ENCODE measurements at regions not wholly inside any gene's neighbourhood (a gene's known extent, or its start where the extent isn't known, plus 50 kb on each side); places are given as distances from the start of the nearest gene placed in this dataset.

DNA sequence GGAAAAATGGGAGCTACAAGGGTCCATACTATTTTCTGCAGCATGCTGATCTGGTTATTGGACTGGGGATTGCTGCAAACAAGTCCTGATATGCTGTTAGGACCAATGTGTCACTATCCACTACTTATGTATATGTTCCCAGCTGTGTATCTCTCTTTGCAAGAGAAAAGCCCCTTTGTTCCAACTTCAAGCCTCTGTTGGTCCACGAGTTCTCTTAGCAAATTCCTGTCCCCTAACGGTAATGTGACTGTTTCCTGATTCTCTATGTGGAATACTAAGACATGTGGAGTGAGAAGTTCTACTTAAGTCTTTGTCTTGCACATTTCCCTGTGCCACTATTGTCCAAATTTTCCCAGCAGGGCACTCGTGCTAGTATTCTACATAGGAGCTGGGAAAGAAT, 557.7 kb downstream of the FSCB start:
- DNase-seq (no peak), ATAC-seq (no peak)
- Histone ChIP-seq H3K4me3 (no peak overlapping the region), H3K27me3 (no peaks in the 10 kb centered on the region), H3K4me1 (no peaks in the 10 kb centered on the region), H3K36me3 (no peaks in the 10 kb centered on the region), H3K27ac (no peak overlapping the region), H3K9me3 (no peaks in the 10 kb centered on the region)
- intact Hi-C loops (cut with DNase I) = no loop called here
- 27 to 37% (median 35%) methylated on average over 3 of the region's 3 CpGs for WGBS, 4 donors
- TF ChIP-seq, protein P1, sequence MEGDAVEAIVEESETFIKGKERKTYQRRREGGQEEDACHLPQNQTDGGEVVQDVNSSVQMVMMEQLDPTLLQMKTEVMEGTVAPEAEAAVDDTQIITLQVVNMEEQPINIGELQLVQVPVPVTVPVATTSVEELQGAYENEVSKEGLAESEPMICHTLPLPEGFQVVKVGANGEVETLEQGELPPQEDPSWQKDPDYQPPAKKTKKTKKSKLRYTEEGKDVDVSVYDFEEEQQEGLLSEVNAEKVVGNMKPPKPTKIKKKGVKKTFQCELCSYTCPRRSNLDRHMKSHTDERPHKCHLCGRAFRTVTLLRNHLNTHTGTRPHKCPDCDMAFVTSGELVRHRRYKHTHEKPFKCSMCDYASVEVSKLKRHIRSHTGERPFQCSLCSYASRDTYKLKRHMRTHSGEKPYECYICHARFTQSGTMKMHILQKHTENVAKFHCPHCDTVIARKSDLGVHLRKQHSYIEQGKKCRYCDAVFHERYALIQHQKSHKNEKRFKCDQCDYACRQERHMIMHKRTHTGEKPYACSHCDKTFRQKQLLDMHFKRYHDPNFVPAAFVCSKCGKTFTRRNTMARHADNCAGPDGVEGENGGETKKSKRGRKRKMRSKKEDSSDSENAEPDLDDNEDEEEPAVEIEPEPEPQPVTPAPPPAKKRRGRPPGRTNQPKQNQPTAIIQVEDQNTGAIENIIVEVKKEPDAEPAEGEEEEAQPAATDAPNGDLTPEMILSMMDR (IDR thresholded peaks at IDR 0.05) = no peak
- TF ChIP-seq POLR2A (IDR thresholded peaks at IDR 0.05) = no peak

DNA sequence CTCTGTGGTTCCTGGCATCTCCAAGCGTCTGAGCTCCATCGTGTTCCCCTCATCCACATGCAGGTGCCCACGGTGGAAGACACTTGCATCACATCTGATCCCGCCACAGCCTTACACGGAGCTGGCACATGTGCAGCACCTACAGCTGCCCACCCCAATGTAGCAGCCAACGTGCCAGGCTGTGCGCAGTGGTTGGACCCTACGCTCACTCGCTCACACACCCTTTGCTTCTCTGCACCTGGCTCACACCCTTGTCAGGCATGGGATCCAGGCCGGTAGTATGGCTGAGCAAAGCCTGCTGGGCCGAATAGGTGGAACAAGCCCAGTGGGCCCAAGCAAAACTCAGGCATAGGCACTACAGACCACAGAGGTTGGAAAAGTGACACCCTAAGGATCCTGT, 567.2 kb downstream of the FSCB start:
- no peaks in the 10 kb centered on the region for H3K4me1 ChIP-seq
- intact Hi-C loops (cut with DNase I) = no loop called here
- ATAC-seq = no peak

DNA sequence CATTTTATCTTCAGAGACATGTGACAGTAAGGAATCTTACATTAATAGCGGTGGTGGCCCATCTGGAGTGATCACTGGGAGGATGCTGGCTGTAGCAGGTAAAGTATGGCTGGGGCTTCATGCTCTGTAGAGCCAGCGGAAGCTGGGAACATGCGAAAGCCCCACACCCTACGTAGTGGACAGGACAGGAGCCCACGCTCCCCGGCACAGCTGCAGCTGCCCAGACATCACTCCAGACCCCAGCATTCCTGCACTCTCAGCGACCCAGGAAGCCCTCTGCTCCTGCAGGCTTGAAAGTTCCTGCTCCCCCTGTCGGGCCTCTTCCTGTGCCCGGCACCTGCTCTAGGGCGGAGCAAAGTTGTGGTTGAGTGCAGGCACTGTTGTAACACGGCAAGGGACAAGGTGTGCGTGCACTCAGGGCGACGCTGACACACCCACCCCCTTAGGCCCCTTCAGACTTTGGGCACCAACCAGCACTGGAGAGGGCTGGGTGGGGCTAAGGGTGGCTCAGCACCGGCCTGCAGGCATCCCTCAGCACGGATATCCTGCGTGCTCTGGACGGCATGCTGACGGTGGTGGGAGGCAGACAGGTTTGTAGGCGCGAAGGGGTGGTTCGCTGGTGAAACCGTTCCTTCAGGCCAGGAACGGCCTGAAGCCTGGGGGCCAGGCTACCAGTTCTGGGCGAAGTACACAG, 568.3 kb downstream of the FSCB start:
- 85 to 89% (median 87%) methylated on average over 9 to 25 of the region's 25 CpGs for WGBS, 4 donors
- Histone ChIP-seq H3K9me3 (peaks cover 0 to 9% (median 0%) of the 10 kb centered on the region in 12 donors), H3K4me1 (no peaks in the 10 kb centered on the region), H3K27me3 (no peaks in the 10 kb centered on the region), H3K36me3 (no peaks in the 10 kb centered on the region), H3K4me3 (no peak overlapping the region), H3K27ac (no peak overlapping the region)
- DNase-seq (peak in 1 of 5 donors; percentile 32), ATAC-seq (no peak)
- no peak for TF ChIP-seq POLR2A (IDR thresholded peaks at IDR 0.05)
- TF ChIP-seq, protein P1 (IDR thresholded peaks at IDR 0.05) = no peak
- intact Hi-C loops (cut with DNase I) = no loop called here

More for the DNA sequence above, 567.2 kb downstream of the FSCB start:
- WGBS, 4 donors = 83 to 93% (median 85%) methylated on average over 11 of the region's 11 CpGs
- TF ChIP-seq, protein P1 (IDR thresholded peaks at IDR 0.05) = no peak
- TF ChIP-seq POLR2A (IDR thresholded peaks at IDR 0.05) = no peak
- Histone ChIP-seq H3K4me3 (no peak overlapping the region), H3K9me3 (peaks cover 0 to 3% (median 0%) of the 10 kb centered on the region in 12 donors), H3K27ac (no peak overlapping the region), H3K36me3 (no peaks in the 10 kb centered on the region), H3K27me3 (no peaks in the 10 kb centered on the region)
- DNase-seq = no peak

DNA sequence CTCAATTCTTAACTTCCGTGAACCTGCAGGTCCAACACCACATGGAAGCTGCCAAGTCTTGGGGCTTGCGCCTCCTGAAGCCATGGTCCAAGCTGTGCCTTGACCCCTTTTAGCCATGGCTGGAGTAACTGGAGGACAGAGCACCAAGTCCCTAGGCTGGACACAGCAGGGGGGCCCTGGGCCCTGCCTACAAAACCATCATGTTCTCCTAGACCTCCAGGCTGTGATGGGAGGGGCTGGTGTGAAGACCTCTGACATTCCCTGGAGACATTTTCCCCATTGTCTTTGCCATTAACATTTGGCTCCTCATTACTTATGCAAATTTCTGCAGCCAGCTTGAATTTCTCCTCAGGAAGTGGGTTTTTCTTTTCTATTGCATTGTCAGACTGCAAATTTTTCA, 570.1 kb downstream of the FSCB start:
- ATAC-seq (no peak), DNase-seq (no peak)
- intact Hi-C loops (cut with DNase I) = no loop called here
- peaks cover 0 to 9% (median 0%) of the 10 kb centered on the region in 12 donors for H3K9me3 ChIP-seq
- no peak overlapping the region for H3K4me3 ChIP-seq
- H3K27me3 ChIP-seq = no peaks in the 10 kb centered on the region
- no peaks in the 10 kb centered on the region for H3K4me1 ChIP-seq
- no peak overlapping the region for H3K27ac ChIP-seq
- no peaks in the 10 kb centered on the region for H3K36me3 ChIP-seq
- 93 to 95% (median 94%) methylated on average over 2 of the region's 2 CpGs for WGBS, 4 donors
- TF ChIP-seq, protein P1 (IDR thresholded peaks at IDR 0.05) = no peak
